ENCODE measurements at regions not wholly inside any gene's neighbourhood (a gene's known extent, or its start where the extent isn't known, plus 50 kb on each side); places are given as distances from the start of the nearest gene placed in this dataset.

GRCh38 chr6:139641376-139641775, 266.9 kb upstream of the CITED2 start (continued):
- TF ChIP-seq STAG1 (CRISPR knock-in tag; IDR thresholded peaks at IDR 0.05; ENCODE audit: borderline replicate concordance) (no peak), YBX1 (IDR thresholded peaks at IDR 0.05) (no peak)

- H3K4me3 ChIP-seq, result no peak overlapping the region
- POLR2A ChIA-PET, result no interaction called here
- CTCF ChIA-PET (ENCODE audit: low intra/inter-chr PET ratio), result no interaction called here
- DNase-seq (ENCODE audit: extremely low read depth in 1 of 4, low spot score in 3 of 4) (no peak), ATAC-seq (no peak), FAIRE-seq (no peak)
- H3K9me1 ChIP-seq (ENCODE audit: control insufficient read depth, insufficient read depth, low read length), result no peaks in the 10 kb centered on the region
- H2AFZ ChIP-seq (ENCODE audit: low read depth, low read length), result no peak overlapping the region
- peaks cover 5 to 35% of the 10 kb centered on the region in 2 experiments; a peak in 4 of 5 replicates for H3K4me1 ChIP-seq (replicated peaks in 1 of 2; ENCODE audit: control insufficient read depth in 2 of 2, insufficient read depth in 2 of 2, low read length in 2 of 2)
- H3K36me3 ChIP-seq (ENCODE audit: control insufficient read depth, insufficient read depth, low read length), result no peaks in the 10 kb centered on the region
- H3K27ac ChIP-seq (ENCODE audit: extremely low read depth, low read depth, low read length), result no peak overlapping the region
- H4K20me1 ChIP-seq (replicated peaks; ENCODE audit: control insufficient read depth, insufficient read depth, low read length), result no peaks in the 10 kb centered on the region
- intact Hi-C loops (cut with micrococcal nuclease), result no loop called here
- BruUV-seq (replicated peaks), result no TSS peak
- H3K9me3 ChIP-seq (replicated peaks; ENCODE audit: control insufficient read depth, insufficient read depth, low read depth, low read length), result no peaks in the 10 kb centered on the region
- no peak overlapping the region for H3K9ac ChIP-seq (ENCODE audit: insufficient read depth in 1 of 2, low read depth in 2 of 2, low read length in 2 of 2)
- H3K79me2 ChIP-seq (ENCODE audit: control insufficient read depth, insufficient read depth, low read length), result no peaks in the 10 kb centered on the region
- in situ Hi-C loops (cut with MboI), result no loop called here
- TF ChIP-seq NFIC (IDR thresholded peaks at IDR 0.05) (0 out of 2 replicates have a peak, but pooled peaks have one; percentile 15), ZBTB17 (CRISPR knock-in tag; IDR thresholded peaks at IDR 0.05) (no peak), ZKSCAN1 (IDR thresholded peaks at IDR 0.05; ENCODE audit: low read depth, low read length) (no peak), NR4A1 (CRISPR knock-in tag; IDR thresholded peaks at IDR 0.05) (no peak), NR4A1 (tag; IDR thresholded peaks at IDR 0.05) (no peak), THAP12 (CRISPR knock-in tag; IDR thresholded peaks at IDR 0.05) (no peak), ARHGAP35 (IDR thresholded peaks at IDR 0.05; ENCODE audit: partially characterized antibody) (no peak)
- no peak overlapping the region for H3K4me2 ChIP-seq (ENCODE audit: insufficient read depth, low read length)
- H3K27me3 ChIP-seq (ENCODE audit: control insufficient read depth in 2 of 2, insufficient read depth in 2 of 2, low read length in 2 of 2), result no peaks in the 10 kb centered on the region
- 83% methylated on average over 4 of the region's 4 CpGs for WGBS (ENCODE audit: insufficient coverage, low coverage, missing lambda C conversion rate)
Measured at GRCh38 chr6:139640921-139641320, 266.5 kb upstream of the CITED2 start.

Data from K562 (cell line).